KMS-11 (cell line): ENCODE measurements at regions not wholly inside any gene's neighbourhood (a gene's known extent, or its start where the extent isn't known, plus 50 kb on each side); places are given as distances from the start of the nearest gene placed in this dataset.
A peak's percentile ranks its signal among the peaks of the same experiment; 100 is the strongest.

Source experiments
- H2AFZ ChIP-seq: fragments of 200-600 bp; sonication (generic); 2 replicates; pipeline ENCODE4 v1.6.1; 2016; ENCODE audit warnings: antibody characterized with exemption, mixed run types, low read depth
- H3K27ac ChIP-seq: fragments of 200-600 bp; sonication (generic); 2 replicates; pipeline ENCODE4 v1.6.1; 2016; ENCODE audit warnings: mild to moderate bottlenecking, mixed run types
- H3K27me3 ChIP-seq: fragments of 200-600 bp; sonication (generic); 2 replicates; pipeline ENCODE4 v1.6.1; 2017; ENCODE audit warnings: mild to moderate bottlenecking, low read depth, mixed run types, moderate library complexity; ENCODE audit not compliant: insufficient read depth
- H3K36me3 ChIP-seq: fragments of 200-600 bp; sonication (generic); 2 replicates; pipeline ENCODE4 v1.6.1; 2017; ENCODE audit warnings: mild to moderate bottlenecking, mixed run types; ENCODE audit not compliant: insufficient read depth
- H3K4me1 ChIP-seq: fragments of 200-600 bp; sonication (generic); 2 replicates; pipeline ENCODE4 v1.6.1; 2016; ENCODE audit warnings: mild to moderate bottlenecking, low read depth, mixed run types; ENCODE audit not compliant: poor library complexity, severe bottlenecking
- H3K4me2 ChIP-seq: fragments of 200-600 bp; sonication (generic); 2 replicates; pipeline ENCODE4 v1.7.0; 2016; ENCODE audit warnings: mild to moderate bottlenecking, mixed run types
- H3K4me3 ChIP-seq: fragments of 200-600 bp; sonication (generic); IDR thresholded peaks from 2 replicates; pipeline ENCODE4 v1.6.1; 2017; ENCODE audit warnings: low read depth, low read length, mixed read lengths; ENCODE audit not compliant: insufficient read depth
- H3K79me2 ChIP-seq: fragments of 200-600 bp; sonication (generic); 2 replicates; pipeline ENCODE4 v1.6.1; 2016; ENCODE audit warnings: low read depth, mixed run types; ENCODE audit not compliant: insufficient read depth
- H3K9ac ChIP-seq: fragments of 200-600 bp; sonication (generic); 2 replicates; pipeline ENCODE4 v1.6.1; 2016; ENCODE audit warnings: mild to moderate bottlenecking, mixed run types
- H4K20me1 ChIP-seq: fragments of 200-600 bp; sonication (generic); 2 replicates; pipeline ENCODE4 v1.6.1; 2016; ENCODE audit warnings: mild to moderate bottlenecking, mixed run types; ENCODE audit not compliant: insufficient read depth
- CTCF ChIP-seq: fragments of 200-600 bp; sonication (generic); conservative IDR thresholded peaks from 2 replicates; pipeline ENCODE4 v1.6.1; 2017; ENCODE audit warnings: low read depth, mild to moderate bottlenecking, antibody characterized with exemption, low read length, moderate library complexity, mixed read lengths

DNA sequence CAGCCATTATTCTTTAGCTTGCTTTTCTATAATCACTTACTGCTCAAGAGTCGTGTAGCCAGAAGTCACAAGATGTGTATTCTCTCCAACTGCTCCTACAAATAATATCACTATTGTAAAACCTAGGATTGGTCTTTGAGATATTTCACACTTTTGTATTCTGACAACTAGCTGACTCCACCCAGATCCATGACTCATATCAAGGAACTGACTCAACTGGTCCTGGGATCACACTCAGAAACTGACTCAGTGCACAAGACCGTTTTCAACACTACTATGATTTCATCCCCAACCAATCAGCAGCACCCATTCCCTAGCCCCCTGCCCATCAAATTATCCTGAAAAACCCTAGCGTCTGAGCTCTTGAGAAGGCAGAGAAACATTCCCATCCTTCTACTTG lies 56.5 kb upstream of the ORC5 start:
- no peaks in the 10 kb centered on the region for H3K79me2 ChIP-seq
- H3K9ac ChIP-seq = no peak overlapping the region
- no peak overlapping the region for H3K4me3 ChIP-seq
- no peaks in the 10 kb centered on the region for H4K20me1 ChIP-seq
- no peaks in the 10 kb centered on the region for H3K36me3 ChIP-seq
- H3K4me1 ChIP-seq = no peaks in the 10 kb centered on the region
- no peak overlapping the region for H3K27ac ChIP-seq
- H2AFZ ChIP-seq = no peak overlapping the region
- H3K27me3 ChIP-seq = no peaks in the 10 kb centered on the region
- TF ChIP-seq CTCF = no peak
- no peak overlapping the region for H3K4me2 ChIP-seq

- Histone ChIP-seq H3K9ac (no peak overlapping the region), H3K79me2 (no peaks in the 10 kb centered on the region), H3K4me1 (no peaks in the 10 kb centered on the region), H4K20me1 (no peaks in the 10 kb centered on the region), H2AFZ (no peak overlapping the region), H3K27me3 (no peaks in the 10 kb centered on the region), H3K27ac (no peak overlapping the region), H3K4me3 (no peak overlapping the region), H3K36me3 (no peaks in the 10 kb centered on the region), H3K4me2 (no peak overlapping the region)
- peak; percentile 70 for TF ChIP-seq CTCF
These were observed 60.0 kb upstream of the ORC5 start for GRCh38 chr7:104267701-104268368.

DNA sequence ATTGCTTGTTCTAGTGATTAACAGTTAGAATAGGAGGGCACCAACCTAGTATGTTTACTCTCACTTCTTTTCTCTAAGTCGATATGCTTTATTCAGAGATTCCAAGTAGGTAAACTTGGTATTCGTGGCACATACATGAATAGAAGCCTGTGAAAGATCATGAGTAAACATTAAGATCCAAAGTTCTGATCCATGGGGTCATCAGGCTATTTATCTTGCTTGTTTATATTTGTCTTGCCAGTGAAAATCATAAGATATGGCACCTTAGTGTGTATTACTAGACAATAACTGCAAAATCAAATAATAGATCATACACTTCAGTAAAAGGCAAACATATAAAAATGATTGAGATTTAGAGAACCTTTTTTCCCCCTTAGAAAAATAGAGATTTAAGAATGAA lies 56.5 kb upstream of the LHFPL3 start:
- Histone ChIP-seq H3K79me2 (no peaks in the 10 kb centered on the region), H3K27ac (no peak overlapping the region), H3K4me3 (no peak overlapping the region), H3K27me3 (no peaks in the 10 kb centered on the region), H2AFZ (no peak overlapping the region), H3K4me2 (no peak overlapping the region), H4K20me1 (no peaks in the 10 kb centered on the region), H3K9ac (no peak overlapping the region), H3K4me1 (no peaks in the 10 kb centered on the region), H3K36me3 (no peaks in the 10 kb centered on the region)
- TF ChIP-seq CTCF = no peak

- Histone ChIP-seq H3K27me3 (no peaks in the 10 kb centered on the region), H3K9ac (no peak overlapping the region), H3K36me3 (no peaks in the 10 kb centered on the region), H3K4me3 (no peak overlapping the region), H3K4me1 (no peaks in the 10 kb centered on the region), H4K20me1 (no peaks in the 10 kb centered on the region), H3K4me2 (no peak overlapping the region), H2AFZ (no peak overlapping the region), H3K27ac (no peak overlapping the region), H3K79me2 (no peaks in the 10 kb centered on the region)
- peak; percentile 77 for TF ChIP-seq CTCF
These were observed 55.5 kb upstream of the LHFPL3 start for GRCh38 chr7:104272767-104273384.
